ENCODE measurements at regions not wholly inside any gene's neighbourhood (a gene's known extent, or its start where the extent isn't known, plus 50 kb on each side); places are given as distances from the start of the nearest gene placed in this dataset.

GRCh38 chr1:232682248-232682647, 52.3 kb upstream of the SIPA1L2 start:
- TF ChIP-seq, protein P1, sequence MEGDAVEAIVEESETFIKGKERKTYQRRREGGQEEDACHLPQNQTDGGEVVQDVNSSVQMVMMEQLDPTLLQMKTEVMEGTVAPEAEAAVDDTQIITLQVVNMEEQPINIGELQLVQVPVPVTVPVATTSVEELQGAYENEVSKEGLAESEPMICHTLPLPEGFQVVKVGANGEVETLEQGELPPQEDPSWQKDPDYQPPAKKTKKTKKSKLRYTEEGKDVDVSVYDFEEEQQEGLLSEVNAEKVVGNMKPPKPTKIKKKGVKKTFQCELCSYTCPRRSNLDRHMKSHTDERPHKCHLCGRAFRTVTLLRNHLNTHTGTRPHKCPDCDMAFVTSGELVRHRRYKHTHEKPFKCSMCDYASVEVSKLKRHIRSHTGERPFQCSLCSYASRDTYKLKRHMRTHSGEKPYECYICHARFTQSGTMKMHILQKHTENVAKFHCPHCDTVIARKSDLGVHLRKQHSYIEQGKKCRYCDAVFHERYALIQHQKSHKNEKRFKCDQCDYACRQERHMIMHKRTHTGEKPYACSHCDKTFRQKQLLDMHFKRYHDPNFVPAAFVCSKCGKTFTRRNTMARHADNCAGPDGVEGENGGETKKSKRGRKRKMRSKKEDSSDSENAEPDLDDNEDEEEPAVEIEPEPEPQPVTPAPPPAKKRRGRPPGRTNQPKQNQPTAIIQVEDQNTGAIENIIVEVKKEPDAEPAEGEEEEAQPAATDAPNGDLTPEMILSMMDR (IDR thresholded peaks at IDR 0.05): no peak
- no peak for TF ChIP-seq POLR2A (IDR thresholded peaks at IDR 0.05)

All from right lobe of liver (tissue), 4 donors.